Endodermal cell (in vitro differentiated cells): ENCODE measurements at regions not wholly inside any gene's neighbourhood (a gene's known extent, or its start where the extent isn't known, plus 50 kb on each side); places are given as distances from the start of the nearest gene placed in this dataset.

ENCODE experiments used
- DNase-seq: peaks from one replicate; pipeline ENCODE4 v3.0.0-alpha.2; 2017
- H3K27ac ChIP-seq: 2 replicates; pipeline ENCODE4 v1.5.1; 2013; ENCODE audit warnings: mild to moderate bottlenecking, low read depth, low read length, moderate library complexity
- H3K27me3 ChIP-seq: 2 replicates; pipeline ENCODE4 v1.6.1; 2013; ENCODE audit warnings: mild to moderate bottlenecking, low read length, moderate library complexity; ENCODE audit not compliant: insufficient read depth, control insufficient read depth, poor library complexity, severe bottlenecking
- H3K36me3 ChIP-seq: 2 replicates; pipeline ENCODE4 v1.7.0; 2013; ENCODE audit warnings: mild to moderate bottlenecking, low read length, moderate library complexity; ENCODE audit not compliant: control insufficient read depth, insufficient read depth
- H3K4me1 ChIP-seq: one replicate; pipeline ENCODE4 v1.7.0; 2013; ENCODE audit warnings: low read length; ENCODE audit not compliant: control insufficient read depth, insufficient read depth
- H3K4me3 ChIP-seq: 2 replicates; pipeline ENCODE4 v1.5.1; 2013; ENCODE audit warnings: mild to moderate bottlenecking, low read length, moderate library complexity
- H3K9ac ChIP-seq: 2 replicates; pipeline ENCODE4 v1.6.1; 2013; ENCODE audit warnings: mild to moderate bottlenecking, low read length, moderate library complexity; ENCODE audit not compliant: poor library complexity, severe bottlenecking; ENCODE audit errors: extremely low read depth
- H3K9me3 ChIP-seq: 2 replicates; pipeline ENCODE4 v1.6.1; 2013; ENCODE audit warnings: mild to moderate bottlenecking, low read length, moderate library complexity; ENCODE audit not compliant: control insufficient read depth
- H3K27ac Mint-ChIP-seq: 2 replicates; pipeline ENCODE4 v1.8.0; 2020; ENCODE audit warnings: mixed read lengths
- H3K27me3 Mint-ChIP-seq: 2 replicates; pipeline ENCODE4 v1.8.0; 2021; ENCODE audit warnings: mild to moderate bottlenecking, mixed read lengths; ENCODE audit not compliant: insufficient read depth
- H3K36me3 Mint-ChIP-seq: 2 replicates; pipeline ENCODE4 v1.8.0; 2020; ENCODE audit warnings: low read depth, mixed read lengths
- H3K4me1 Mint-ChIP-seq: 2 replicates; pipeline ENCODE4 v1.8.0; 2020; ENCODE audit warnings: mixed read lengths
- H3K4me3 Mint-ChIP-seq: 2 replicates; pipeline ENCODE4 v1.8.0; 2020; ENCODE audit warnings: mild to moderate bottlenecking, moderate library complexity, mixed read lengths
- H3K9me3 Mint-ChIP-seq: 2 replicates; pipeline ENCODE4 v1.8.0; 2020; ENCODE audit warnings: mild to moderate bottlenecking, mixed read lengths
- CTCF ChIP-seq: fragments of 200-600 bp; sonication (generic); conservative IDR thresholded peaks from 2 replicates; pipeline ENCODE4 v1.5.0; 2021; ENCODE audit warnings: antibody characterized with exemption, mild to moderate bottlenecking
- WGBS, 2 experiments: methylation state at CpG; one replicate each; pipeline versions ENCODE4 v1.1.5 to v1.1.7; 2013; ENCODE audit warnings: missing lambda C conversion rate in 2 of 2, mixed read lengths in 1 of 2; ENCODE audit not compliant: insufficient coverage in 1 of 2, insufficient read length in 1 of 2; 5-methylcytosine and 5-hydroxymethylcytosine counted together

GRCh38 chr2:144704709-144705095 lies 184.8 kb upstream of the ZEB2 start:
- TF ChIP-seq CTCF, result no peak
- H3K27ac Mint-ChIP-seq, result no peak overlapping the region
- Histone ChIP-seq H3K27ac (no peak overlapping the region), H3K9me3 (no peaks in the 10 kb centered on the region), H3K27me3 (no peaks in the 10 kb centered on the region), H3K4me3 (no peak overlapping the region), H3K4me1 (no peaks in the 10 kb centered on the region), H3K36me3 (no peaks in the 10 kb centered on the region), H3K9ac (no peak overlapping the region)
- no peak overlapping the region for H3K4me3 Mint-ChIP-seq
- WGBS, 2 experiments, result 96 to 100% methylated on average over 2 to 3 of the region's 3 CpGs
- peaks cover 15% of the 10 kb centered on the region for H3K4me1 Mint-ChIP-seq
- no peaks in the 10 kb centered on the region for H3K9me3 Mint-ChIP-seq
- DNase-seq, result no peak
- H3K27me3 Mint-ChIP-seq, result peaks cover under 1% of the 10 kb centered on the region
- H3K36me3 Mint-ChIP-seq, result no peaks in the 10 kb centered on the region

GRCh38 chr2:144703852-144704708 lies 184.2 kb upstream of the ZEB2 start:
- DNase-seq, result no peak
- Histone ChIP-seq H3K27me3 (no peaks in the 10 kb centered on the region), H3K27ac (no peak overlapping the region), H3K36me3 (no peaks in the 10 kb centered on the region), H3K4me3 (no peak overlapping the region), H3K9ac (no peak overlapping the region), H3K9me3 (no peaks in the 10 kb centered on the region), H3K4me1 (no peaks in the 10 kb centered on the region)
- Mint-ChIP-seq H3K4me3 (no peak overlapping the region), H3K27ac (no peak overlapping the region), H3K4me1 (peaks cover 20% of the 10 kb centered on the region), H3K27me3 (no peaks in the 10 kb centered on the region), H3K36me3 (no peaks in the 10 kb centered on the region), H3K9me3 (no peaks in the 10 kb centered on the region)
- no peak for TF ChIP-seq CTCF
- 92 to 94% methylated on average over 3 to 6 of the region's 6 CpGs for WGBS, 2 experiments

DNA sequence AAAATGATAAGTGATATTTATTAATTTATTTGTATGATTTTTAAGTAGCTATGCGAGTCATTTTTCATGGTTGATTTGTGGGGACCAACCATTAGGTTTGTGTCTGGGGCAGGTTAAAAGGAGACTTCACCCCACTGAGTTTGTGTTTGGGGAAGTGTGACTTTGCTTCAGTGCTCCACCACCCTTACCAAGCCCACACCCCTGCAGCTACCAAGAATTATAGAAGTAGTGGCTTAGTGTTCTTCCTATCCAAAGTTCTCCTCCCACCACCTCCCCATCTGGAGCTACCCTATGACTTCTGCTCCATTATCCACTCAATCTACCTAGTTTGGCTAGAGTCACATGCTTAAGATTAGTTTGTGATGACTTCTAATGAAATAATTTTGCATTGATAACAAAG lies 182.1 kb upstream of the ZEB2 start:
- no peak for DNase-seq
- Mint-ChIP-seq H3K27ac (no peak overlapping the region), H3K36me3 (no peaks in the 10 kb centered on the region), H3K9me3 (no peaks in the 10 kb centered on the region), H3K27me3 (no peaks in the 10 kb centered on the region), H3K4me1 (peaks cover 16% of the 10 kb centered on the region), H3K4me3 (no peak overlapping the region)
- WGBS, 2 experiments, result 94% methylated on average over 1 of the region's 1 CpG; no CpG with 5 or more reads in 1 of the 2 experiments
- Histone ChIP-seq H3K9me3 (no peaks in the 10 kb centered on the region), H3K4me1 (no peaks in the 10 kb centered on the region), H3K4me3 (no peak overlapping the region), H3K36me3 (no peaks in the 10 kb centered on the region), H3K9ac (no peak overlapping the region), H3K27ac (no peak overlapping the region), H3K27me3 (no peaks in the 10 kb centered on the region)
- TF ChIP-seq CTCF, result no peak
